Heart right ventricle (tissue), 16 donors: ENCODE measurements at regions not wholly inside any gene's neighbourhood (a gene's known extent, or its start where the extent isn't known, plus 50 kb on each side); places are given as distances from the start of the nearest gene placed in this dataset.
A peak's percentile ranks its signal among the peaks of the same experiment; 100 is the strongest.

Experiments
- ATAC-seq, 8 donors: fragments of 200-7000 bp; cut with Tn5 transposase; one replicate each; pipeline ENCODE4 v1.9.1; 2020; ENCODE audit warnings: mild to moderate bottlenecking in 8 of 8, moderate library complexity in 8 of 8, moderate number of reproducible peaks in 1 of 8
- DNase-seq, 2 donors: peaks; one replicate each; pipeline ENCODE4 v3.0.0-alpha.2; 2020
- H3K27ac ChIP-seq, 10 donors: fragments of 200-600 bp; sonication (generic) in 2 of 10; one replicate each; pipeline versions ENCODE4 v1.5.0 to v1.8.0; 2020 to 2022; ENCODE audit warnings: mild to moderate bottlenecking in 3 of 10
- H3K27me3 ChIP-seq, 7 donors: fragments of 200-600 bp; one replicate each; pipeline ENCODE4 v1.8.0; 2021 to 2022; ENCODE audit warnings: mild to moderate bottlenecking in 2 of 7
- H3K36me3 ChIP-seq, 9 donors: fragments of 200-600 bp; sonication (generic) in 1 of 9; one replicate each; pipeline versions ENCODE4 v1.5.0 to v1.8.0; 2020 to 2022; ENCODE audit warnings: mild to moderate bottlenecking in 2 of 9
- H3K4me1 ChIP-seq, 9 donors: fragments of 200-600 bp; sonication (generic) in 1 of 9; one replicate each; pipeline versions ENCODE4 v1.5.0 to v1.8.0; 2020 to 2022; ENCODE audit warnings: mild to moderate bottlenecking in 4 of 9
- H3K4me3 ChIP-seq, 10 donors: fragments of 200-600 bp; sonication (generic) in 2 of 10; one replicate each; pipeline versions ENCODE4 v1.5.0 to v1.8.0; 2020 to 2022; ENCODE audit warnings: mild to moderate bottlenecking in 7 of 10, moderate library complexity in 2 of 10
- H3K9me3 ChIP-seq, 11 donors: fragments of 200-600 bp in 10 of 11; sonication (generic) in 2 of 11; one replicate each; pipeline versions ENCODE4 v1.5.0 to v1.8.0; 2013 to 2022; ENCODE audit warnings: mild to moderate bottlenecking in 2 of 11, control low read depth in 1 of 11, moderate library complexity in 1 of 11
- CTCF ChIP-seq, 9 donors: fragments of 200-600 bp; sonication (generic) in 2 of 9; IDR thresholded peaks; one replicate each; pipeline versions ENCODE4 v1.5.0 to v1.8.0; 2021 to 2022; ENCODE audit warnings: antibody characterized with exemption in 9 of 9, mild to moderate bottlenecking in 5 of 9, moderate library complexity in 1 of 9
- WGBS, 2 donors: extraction: QIAGEN DNeasy Blood & Tissue Kit; methylation state at CpG; one replicate each; pipeline ENCODE4 v1.1.7; 2013; ENCODE audit warnings: inconsistent platforms in 1 of 2; 5-methylcytosine and 5-hydroxymethylcytosine counted together
- intact Hi-C, 10 donors: fragments of 100-400 bp; cut with DNase I; formaldehyde crosslinking; loops; one replicate each; pipeline versions ENCODE4 v1.11.1 to v1.14.2; 2022
- donor health status: Arrhythmogenic right ventricular cardiomyopathy.
- donor health status: ischemic (EF 13 %, LVEDD 7.1; RV severe dilation, severe dysfunction).
- donor health status: healthy with polysubstance abuse.
- donor health status: DM: no; HTN: yes; CAD: no.
- donor health status: DM: no; HTN: no; CAD: no.
- donor health status: ischemic (EF 25% LVEDD 6.9; RV normal size, moderate dysfunction).
- donor health status: ischemic (EF 25% LVEDD 5.7; RV mildly dilated, moderate dysfunction).
- donor health status: healthy.
- donor health status: DM: yes; HTN: yes; CAD: no.
- donor health status: Ischemic cardiomyopathy.
- donor health status: ischemic (EF 35%, LVEDD 5.7; RV mildly dilated, moderate dysfunction).
- donor health status: nonischemic (EF 11% LVEDD 7.7; RV severe dilation, severe dysfunction).
- donor health status: DM: yes; HTN: yes; CAD: no.
- donor health status: PGD.
- donor health status: ischemic (EF 29% LVEDD 5.4; RV normal size, mild dysfunction).
- donor health status: nonischemic (EF 23%, LVEDD 6.1; RV moderate dilation, normal function).

- peaks cover 37 to 89% (median 63%) of the 10 kb centered on the region in 9 donors for H3K4me1 ChIP-seq
- TF ChIP-seq CTCF (IDR thresholded peaks at IDR 0.05): no peak
- H3K27me3 ChIP-seq: no peaks in the 10 kb centered on the region
- DNase-seq (no peak), ATAC-seq (no peak)
- H3K4me3 ChIP-seq: no peak overlapping the region
- intact Hi-C loops: loop anchor here in 4 of 10 donors (5.0 to 10.0 kb wide), 3 partner anchors 42 to 56 kb away; no protein-coding TSS in a partner anchor
- no peak overlapping the region for H3K27ac ChIP-seq
- peaks cover 0 to 13% (median 0%) of the 10 kb centered on the region in 9 donors for H3K36me3 ChIP-seq
- 84 to 91% methylated on average over 4 of the region's 4 CpGs for WGBS, 2 donors
- no peaks in the 10 kb centered on the region for H3K9me3 ChIP-seq
These were observed 66.2 kb upstream of the PNMA1 start for GRCh38 chr14:73780391-73780790.

GRCh38 chr14:73778736-73779135 is 64.6 kb upstream of the PNMA1 start:
- no peak overlapping the region for H3K4me3 ChIP-seq
- peaks cover 35 to 89% (median 63%) of the 10 kb centered on the region in 9 donors for H3K4me1 ChIP-seq
- H3K9me3 ChIP-seq: no peaks in the 10 kb centered on the region
- 82 to 87% methylated on average over 3 of the region's 3 CpGs for WGBS, 2 donors
- peaks cover 0 to 13% (median 0%) of the 10 kb centered on the region in 9 donors for H3K36me3 ChIP-seq
- H3K27me3 ChIP-seq: no peaks in the 10 kb centered on the region
- DNase-seq: no peak
- intact Hi-C loops: no loop called here
- no peak for TF ChIP-seq CTCF (IDR thresholded peaks at IDR 0.05)
- no peak overlapping the region for H3K27ac ChIP-seq
- ATAC-seq: no peak

- peak in 3 of 8 donors; percentile 10 to 34 (median 31) for ATAC-seq
- WGBS, 2 donors: 65 to 69% methylated on average over 7 of the region's 7 CpGs
- Histone ChIP-seq H3K4me1 (peaks cover 28 to 89% (median 61%) of the 10 kb centered on the region in 9 donors), H3K4me3 (no peak overlapping the region), H3K27ac (no peak overlapping the region), H3K36me3 (peaks cover 0 to 13% (median 0%) of the 10 kb centered on the region in 9 donors), H3K27me3 (no peaks in the 10 kb centered on the region), H3K9me3 (no peaks in the 10 kb centered on the region)
- TF ChIP-seq CTCF (IDR thresholded peaks at IDR 0.05): peak in 1 of 9 donors; percentile 19
- intact Hi-C loops: no loop called here
- DNase-seq: no peak
These were observed 63.2 kb upstream of the PNMA1 start for GRCh38 chr14:73777420-73777819.

- TF ChIP-seq CTCF (IDR thresholded peaks at IDR 0.05): no peak
- Histone ChIP-seq H3K9me3 (no peaks in the 10 kb centered on the region), H3K27ac (peak overlapping the region in 5 of 10 donors; percentile 33 to 64 (median 49)), H3K4me3 (no peak overlapping the region), H3K27me3 (no peaks in the 10 kb centered on the region), H3K4me1 (peaks cover 36 to 90% (median 65%) of the 10 kb centered on the region in 9 donors), H3K36me3 (peaks cover 0 to 13% (median 0%) of the 10 kb centered on the region in 9 donors)
- intact Hi-C loops: no loop called here
- no peak for ATAC-seq
- no peak for DNase-seq
- 75 to 79% methylated on average over 3 of the region's 3 CpGs for WGBS, 2 donors
These were observed 62.0 kb upstream of the PNMA1 start for GRCh38 chr14:73776194-73776537.
